ENCODE measurements at regions not wholly inside any gene's neighbourhood (a gene's known extent, or its start where the extent isn't known, plus 50 kb on each side); places are given as distances from the start of the nearest gene placed in this dataset.
"Not testable (repeated sequence)": the region's sequence is repeated elsewhere in the genome, so short reads cannot be mapped to it uniquely, and the experiment has no call there.

GRCh38 chr16:29202642-29203041 is 203.9 kb downstream of the NPIPB11 start:
- POLR2A ChIA-PET (ENCODE audit: unreplicated experiment); H3K9me3 ChIP-seq (ENCODE audit: control insufficient read depth, insufficient read depth, low read length); ATAC-seq (ENCODE audit: low read depth); H3K27me3 ChIP-seq (ENCODE audit: control insufficient read depth, insufficient read depth, low read length); H2AK9ac ChIP-seq (replicated peaks; ENCODE audit: low read depth, low read length, poor library complexity); H2AFZ ChIP-seq (replicated peaks; ENCODE audit: low read length, poor library complexity); H3K23ac ChIP-seq (ENCODE audit: low read depth, low read length); H3K14ac ChIP-seq (replicated peaks; ENCODE audit: low read depth, low read length); H3K4me2 ChIP-seq (ENCODE audit: low read depth, low read length); BruUV-seq (replicated peaks); H3K56ac ChIP-seq (ENCODE audit: extremely low read depth, insufficient read depth, low read length); intact Hi-C loops (cut with micrococcal nuclease); CTCF ChIA-PET; in situ Hi-C loops (cut with MboI; ENCODE audit: low sequenced_read_pairs); DNase-seq; H3K36me3 ChIP-seq (ENCODE audit: control insufficient read depth, insufficient read depth, low read length); H4K20me1 ChIP-seq (ENCODE audit: insufficient read depth, low read length); dilution Hi-C loops (cut with HindIII; ENCODE audit: low sequenced_read_pairs, unreplicated experiment); H3K9me1 ChIP-seq (ENCODE audit: insufficient read depth, low read length); H3K4me3 ChIP-seq (ENCODE audit: insufficient read depth, low read depth, low read length): not testable (repeated sequence)
- peak overlapping the region; percentile 35; the same call in 1 of the 2 replicates for H2BK20ac ChIP-seq (ENCODE audit: low read depth, low read length)
- H2AK5ac ChIP-seq (ENCODE audit: low read depth, low read length), result peak overlapping the region; percentile 88; the same call in 1 of the 2 replicates
- peak overlapping the region; percentile 97; the same call in 1 of the 2 replicates for H3K4ac ChIP-seq (ENCODE audit: low read depth, low read length)
- H2BK120ac ChIP-seq (ENCODE audit: low read depth, low read length), result peak overlapping the region; percentile 79
- peak overlapping the region; percentile 99 for H3K27ac ChIP-seq (ENCODE audit: insufficient read depth, low read length)
- peak overlapping the region; percentile 38; the same call in 1 of the 2 replicates for H4K91ac ChIP-seq (ENCODE audit: insufficient read depth, low read depth, low read length)
- peak overlapping the region; percentile 99 for H4K5ac ChIP-seq (ENCODE audit: low read depth, low read length)
- no CpG with 5 or more reads among the region's 10 CpGs for WGBS, 2 experiments (ENCODE audit: extremely low coverage in 2 of 2, insufficient read length in 1 of 2)
- H3K79me1 ChIP-seq (ENCODE audit: low read depth in 1 of 2, low read length in 2 of 2), result peaks cover 3 to 13% of the 10 kb centered on the region in 2 experiments; a peak in 3 of 4 replicates
- H2BK5ac ChIP-seq (ENCODE audit: low read depth, low read length, poor library complexity, severe bottlenecking), result peak overlapping the region; percentile 87
- peak overlapping the region; percentile 38 to 94; a peak in 2 of 4 replicates for H4K8ac ChIP-seq (ENCODE audit: low read depth in 2 of 2, low read length in 2 of 2)
- peak overlapping the region; percentile 78; the same call in 1 of the 3 replicates for H2BK15ac ChIP-seq (ENCODE audit: low read depth, low read length)
- peak overlapping the region; percentile 86 for H3K18ac ChIP-seq (ENCODE audit: low read depth, low read length)
- H3K9ac ChIP-seq (ENCODE audit: low read depth, low read length), result peak overlapping the region; percentile 67; the same call in 1 of the 2 replicates
- peaks cover 37% of the 10 kb centered on the region for H3K4me1 ChIP-seq (ENCODE audit: control insufficient read depth, insufficient read depth, low read length)

DNA sequence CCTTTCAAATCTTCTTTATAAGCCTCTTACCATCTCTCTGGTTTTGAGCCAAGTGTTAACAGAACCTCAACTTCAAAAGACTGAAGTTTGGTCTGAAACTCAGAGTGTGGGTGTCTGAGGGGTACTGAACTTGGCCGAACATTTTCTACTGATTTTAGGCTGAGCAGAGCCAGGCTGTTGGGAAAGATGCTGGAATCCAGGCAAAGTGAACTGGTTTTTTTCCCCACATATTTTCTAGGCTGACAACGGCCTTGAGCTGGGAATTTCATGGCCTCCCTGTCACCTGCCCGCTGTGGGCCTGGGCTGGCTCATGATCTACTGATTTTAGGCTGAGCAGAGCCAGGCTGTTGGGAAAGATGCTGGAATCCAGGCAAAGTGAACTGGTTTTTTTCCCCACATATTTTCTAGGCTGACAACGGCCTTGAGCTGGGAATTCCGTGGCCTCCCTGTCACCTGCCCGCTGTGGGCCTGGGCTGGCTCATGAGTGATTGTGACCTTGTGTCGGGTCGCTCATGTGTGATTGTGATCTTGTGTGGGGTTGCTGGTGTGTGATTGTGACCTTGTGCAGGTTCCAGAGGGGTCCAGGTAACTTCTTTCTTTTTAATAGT is 204.4 kb downstream of the NPIPB11 start:
- H4K91ac ChIP-seq (ENCODE audit: insufficient read depth, low read depth, low read length), result peak overlapping the region; percentile 61; the same call in 1 of the 2 replicates
- H3K9me3 ChIP-seq (ENCODE audit: control insufficient read depth, insufficient read depth, low read length); H3K36me3 ChIP-seq (ENCODE audit: control insufficient read depth, insufficient read depth, low read length); BruUV-seq (replicated peaks); CTCF ChIA-PET; H2AK9ac ChIP-seq (replicated peaks; ENCODE audit: low read depth, low read length, poor library complexity); POLR2A ChIA-PET (ENCODE audit: unreplicated experiment); H2AFZ ChIP-seq (replicated peaks; ENCODE audit: low read length, poor library complexity); in situ Hi-C loops (cut with MboI; ENCODE audit: low sequenced_read_pairs); intact Hi-C loops (cut with micrococcal nuclease); H3K27me3 ChIP-seq (ENCODE audit: control insufficient read depth, insufficient read depth, low read length); H3K4me3 ChIP-seq (ENCODE audit: insufficient read depth, low read depth, low read length); dilution Hi-C loops (cut with HindIII; ENCODE audit: low sequenced_read_pairs, unreplicated experiment); H3K9me1 ChIP-seq (ENCODE audit: insufficient read depth, low read length); H4K20me1 ChIP-seq (ENCODE audit: insufficient read depth, low read length): not testable (repeated sequence)
- no CpG with 5 or more reads among the region's 8 CpGs for WGBS, 2 experiments (ENCODE audit: extremely low coverage in 2 of 2, insufficient read length in 1 of 2)
- H2BK5ac ChIP-seq (ENCODE audit: low read depth, low read length, poor library complexity, severe bottlenecking), result peak overlapping the region; percentile 87
- peak overlapping the region; percentile 99 for H3K27ac ChIP-seq (ENCODE audit: insufficient read depth, low read length)
- H3K56ac ChIP-seq (ENCODE audit: extremely low read depth, insufficient read depth, low read length), result peak overlapping the region; percentile 52; the same call in 1 of the 2 replicates
- H3K4me1 ChIP-seq (ENCODE audit: control insufficient read depth, insufficient read depth, low read length), result peaks cover 37% of the 10 kb centered on the region
- peak overlapping the region; percentile 95 for H2BK20ac ChIP-seq (ENCODE audit: low read depth, low read length)
- peak overlapping the region; percentile 99 for H4K5ac ChIP-seq (ENCODE audit: low read depth, low read length)
- DNase-seq (peak; percentile 30), ATAC-seq (ENCODE audit: low read depth) (peak; percentile 4)
- 0 out of 2 replicates have a peak overlapping the region, but pooled peaks have one; percentile 10 for H3K4me2 ChIP-seq (ENCODE audit: low read depth, low read length)
- peak overlapping the region; percentile 90 for H2AK5ac ChIP-seq (ENCODE audit: low read depth, low read length)
- H2BK120ac ChIP-seq (ENCODE audit: low read depth, low read length), result peak overlapping the region; percentile 79
- H3K79me1 ChIP-seq (ENCODE audit: low read depth in 1 of 2, low read length in 2 of 2), result peaks cover 3 to 18% of the 10 kb centered on the region in 2 experiments; a peak in 3 of 4 replicates
- peak overlapping the region; percentile 100 for H3K18ac ChIP-seq (ENCODE audit: low read depth, low read length)
- H3K14ac ChIP-seq (replicated peaks; ENCODE audit: low read depth, low read length), result peak overlapping the region; percentile 12; the same call in 1 of the 2 replicates
- H4K8ac ChIP-seq (ENCODE audit: low read depth in 2 of 2, low read length in 2 of 2), result peak overlapping the region; percentile 38 to 94
- H3K4ac ChIP-seq (ENCODE audit: low read depth, low read length), result peak overlapping the region; percentile 97
- peak overlapping the region; percentile 10; the same call in 2 of the 3 replicates for H2BK15ac ChIP-seq (ENCODE audit: low read depth, low read length)
- H3K9ac ChIP-seq (ENCODE audit: low read depth, low read length), result peak overlapping the region; percentile 67
- peak overlapping the region; percentile 74; the same call in 1 of the 2 replicates for H3K23ac ChIP-seq (ENCODE audit: low read depth, low read length)

Data from IMR-90 (cell line).